Esophagus muscularis mucosa (tissue), 4 donors: ENCODE measurements at regions not wholly inside any gene's neighbourhood (a gene's known extent, or its start where the extent isn't known, plus 50 kb on each side); places are given as distances from the start of the nearest gene placed in this dataset.

Experiments
- DNase-seq: peaks from one replicate; pipeline ENCODE4 v3.0.0-alpha.2; 2017; ENCODE audit errors: extremely low spot score
- H3K27ac ChIP-seq, 4 donors: fragments of 200-600 bp; sonication (generic); replicated peaks in 1 of 4; 1 replicate in 3 of 4; 2 replicates in 1 of 4; pipeline ENCODE4 v1.5.1; 2016 to 2019; ENCODE audit warnings: mild to moderate bottlenecking in 1 of 4
- H3K27me3 ChIP-seq, 4 donors: fragments of 200-600 bp; sonication (generic); one replicate each; pipeline versions ENCODE4 v1.5.1 to v1.6.0; 2016 to 2019
- H3K36me3 ChIP-seq, 4 donors: fragments of 200-600 bp; sonication (generic); one replicate each; pipeline ENCODE4 v1.5.1; 2016 to 2019
- H3K4me1 ChIP-seq, 4 donors: fragments of 200-600 bp; sonication (generic); one replicate each; pipeline ENCODE4 v1.5.1; 2016 to 2019
- H3K4me3 ChIP-seq, 4 donors: fragments of 200-600 bp; sonication (generic); 1 replicate in 2 of 4; 2 replicates in 2 of 4; pipeline ENCODE4 v1.5.1; 2016 to 2019; ENCODE audit warnings: mild to moderate bottlenecking in 4 of 4, moderate library complexity in 1 of 4
- H3K9me3 ChIP-seq, 4 donors: fragments of 200-600 bp; sonication (generic); 1 replicate in 3 of 4; 2 replicates in 1 of 4; pipeline ENCODE4 v1.5.1; 2016 to 2019
- CTCF ChIP-seq, 3 experiments: fragments of 200-600 bp in 2 of 3; fragments of 450-650 bp in 1 of 3; sonication (generic) in 2 of 3; IDR thresholded peaks; one replicate each; pipeline ENCODE4 v1.5.1; 2017 to 2019; ENCODE audit warnings: antibody characterized with exemption in 3 of 3, mild to moderate bottlenecking in 2 of 3, moderate library complexity in 1 of 3
- EP300 ChIP-seq: sonication (generic); formaldehyde crosslinking; IDR thresholded peaks from one replicate; pipeline ENCODE4 v1.6.1; 2017; ENCODE audit warnings: antibody characterized with exemption
- POLR2A ChIP-seq: fragments of 450-650 bp; IDR thresholded peaks from one replicate; pipeline ENCODE4 v1.6.1; 2017; ENCODE audit warnings: antibody characterized with exemption, moderate library complexity, mild to moderate bottlenecking, low read depth
- POLR2AphosphoS5 ChIP-seq, 2 donors: sonication (generic); formaldehyde crosslinking; IDR thresholded peaks; one replicate each; pipeline ENCODE4 v1.6.1; 2017; ENCODE audit warnings: antibody characterized with exemption in 2 of 2
- WGBS: methylation state at CpG from one replicate; pipeline ENCODE4 v1.1.5; 2018; 5-methylcytosine and 5-hydroxymethylcytosine counted together
- intact Hi-C: fragments of 100-400 bp; cut with DNase I; formaldehyde crosslinking; loops from one replicate; pipeline ENCODE4 v1.15.1; 2023

GRCh38 chr3:109943181-109943580 is 605.8 kb upstream of the DPPA4 start:
- no peaks in the 10 kb centered on the region for H3K9me3 ChIP-seq
- no peak for DNase-seq
- H3K27me3 ChIP-seq: no peaks in the 10 kb centered on the region
- no peak overlapping the region for H3K4me3 ChIP-seq
- 86% methylated on average over 3 of the region's 3 CpGs for WGBS
- no peaks in the 10 kb centered on the region for H3K36me3 ChIP-seq
- TF ChIP-seq CTCF (IDR thresholded peaks at IDR 0.05): no peak
- TF ChIP-seq EP300: no peak
- no peak for TF ChIP-seq POLR2A
- no peak for TF ChIP-seq POLR2AphosphoS5 (IDR thresholded peaks at IDR 0.05)
- intact Hi-C loops: no loop called here
- no peaks in the 10 kb centered on the region for H3K4me1 ChIP-seq
- no peak overlapping the region for H3K27ac ChIP-seq

DNA sequence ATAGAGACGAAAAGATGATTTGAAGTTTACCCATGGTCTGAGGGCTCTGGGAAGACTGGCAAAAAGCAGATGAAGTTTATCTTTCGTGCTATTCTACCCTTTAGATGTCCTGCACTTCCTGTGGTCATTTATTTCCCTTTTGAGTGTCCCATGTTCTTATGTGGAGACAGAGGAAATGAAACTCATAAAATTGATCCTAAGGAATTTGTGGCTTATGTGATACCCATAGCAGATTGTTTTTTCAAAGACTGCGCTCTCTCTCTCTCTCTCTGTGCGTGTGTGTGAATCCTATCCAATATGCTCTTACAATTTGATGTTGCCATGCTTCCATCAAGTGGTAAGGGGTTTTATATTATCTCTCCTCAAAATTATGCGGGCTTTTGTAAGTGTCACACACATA is 607.5 kb upstream of the DPPA4 start:
- DNase-seq: no peak
- H3K36me3 ChIP-seq: no peaks in the 10 kb centered on the region
- TF ChIP-seq POLR2A: no peak
- no peak for TF ChIP-seq POLR2AphosphoS5 (IDR thresholded peaks at IDR 0.05)
- TF ChIP-seq EP300: no peak
- TF ChIP-seq CTCF (IDR thresholded peaks at IDR 0.05): no peak
- no peak overlapping the region for H3K27ac ChIP-seq
- no peaks in the 10 kb centered on the region for H3K9me3 ChIP-seq
- intact Hi-C loops: no loop called here
- no peaks in the 10 kb centered on the region for H3K27me3 ChIP-seq
- no peak overlapping the region for H3K4me3 ChIP-seq
- H3K4me1 ChIP-seq: no peaks in the 10 kb centered on the region
- 73% methylated on average over 5 of the region's 5 CpGs for WGBS

- Histone ChIP-seq H3K9me3 (no peaks in the 10 kb centered on the region), H3K27ac (no peak overlapping the region), H3K4me1 (no peaks in the 10 kb centered on the region), H3K27me3 (no peaks in the 10 kb centered on the region), H3K36me3 (no peaks in the 10 kb centered on the region), H3K4me3 (no peak overlapping the region)
- intact Hi-C loops: no loop called here
- WGBS: 97% methylated on average over 2 of the region's 2 CpGs
- DNase-seq: no peak
- TF ChIP-seq EP300 (no peak), POLR2AphosphoS5 (IDR thresholded peaks at IDR 0.05) (no peak), POLR2A (no peak), CTCF (IDR thresholded peaks at IDR 0.05) (no peak)
These were observed 615.6 kb upstream of the DPPA4 start for GRCh38 chr3:109952924-109953323.

GRCh38 chr3:109963831-109964230 is 626.5 kb upstream of the DPPA4 start:
- no peaks in the 10 kb centered on the region for H3K4me1 ChIP-seq
- intact Hi-C loops: no loop called here
- 63% methylated on average over 4 of the region's 4 CpGs for whole genome bisulfite sequencing
- H3K27me3 ChIP-seq: no peaks in the 10 kb centered on the region
- H3K4me3 ChIP-seq: no peak overlapping the region
- H3K27ac ChIP-seq: no peak overlapping the region
- H3K9me3 ChIP-seq: no peaks in the 10 kb centered on the region
- no peak for TF ChIP-seq CTCF (IDR thresholded peaks at IDR 0.05)
- TF ChIP-seq EP300: no peak
- TF ChIP-seq POLR2AphosphoS5 (IDR thresholded peaks at IDR 0.05): no peak
- TF ChIP-seq POLR2A: no peak
- no peak for DNase-seq
- no peaks in the 10 kb centered on the region for H3K36me3 ChIP-seq

DNA sequence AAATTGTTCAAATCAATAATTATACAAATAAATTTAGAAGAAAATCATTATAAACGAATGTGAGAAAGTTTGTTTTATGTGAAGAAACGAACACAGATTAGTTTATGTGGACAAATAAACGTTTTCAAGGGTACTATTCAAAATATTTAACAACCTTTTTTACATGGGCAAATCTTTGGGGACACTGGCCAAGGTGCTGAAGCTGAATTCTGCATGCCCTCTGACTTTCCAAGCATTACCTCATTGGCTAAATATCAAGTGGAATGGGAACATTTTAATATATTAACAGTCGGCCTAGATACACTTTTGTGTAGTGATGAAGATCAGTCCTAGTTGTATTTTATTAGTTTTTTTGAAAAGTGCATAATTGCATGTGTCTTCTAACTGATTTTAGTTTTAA is 636.4 kb upstream of the DPPA4 start:
- H3K4me3 ChIP-seq: no peak overlapping the region
- H3K36me3 ChIP-seq: no peaks in the 10 kb centered on the region
- TF ChIP-seq EP300: no peak
- TF ChIP-seq CTCF (IDR thresholded peaks at IDR 0.05): no peak
- TF ChIP-seq POLR2AphosphoS5 (IDR thresholded peaks at IDR 0.05): no peak
- TF ChIP-seq POLR2A: no peak
- H3K27ac ChIP-seq: no peak overlapping the region
- WGBS: 52% methylated on average over 4 of the region's 4 CpGs
- intact Hi-C loops: no loop called here
- H3K4me1 ChIP-seq: no peaks in the 10 kb centered on the region
- H3K9me3 ChIP-seq: peaks cover 0 to 7% (median 5%) of the 10 kb centered on the region in 4 donors
- DNase-seq: no peak
- H3K27me3 ChIP-seq: no peaks in the 10 kb centered on the region
